Mucosa of descending colon (tissue), 3 donors: ENCODE measurements at regions not wholly inside any gene's neighbourhood (a gene's known extent, or its start where the extent isn't known, plus 50 kb on each side); places are given as distances from the start of the nearest gene placed in this dataset.

Experiments
- ATAC-seq: fragments of 200-7000 bp; cut with Tn5 transposase; one replicate; pipeline ENCODE4 v1.9.1; 2020; ENCODE audit warnings: mild to moderate bottlenecking, moderate library complexity
- DNase-seq, 3 donors: peaks; one replicate each; pipeline ENCODE4 v3.0.0-alpha.2; 2020
- H3K36me3 ChIP-seq: fragments of 200-600 bp; one replicate; pipeline ENCODE4 v1.8.0; 2021; ENCODE audit warnings: low read depth, mild to moderate bottlenecking
- H3K4me1 ChIP-seq: fragments of 200-600 bp; one replicate; pipeline ENCODE4 v1.8.0; 2021; ENCODE audit warnings: low read depth, mild to moderate bottlenecking
- H3K4me3 ChIP-seq: fragments of 200-600 bp; one replicate; pipeline ENCODE4 v1.8.0; 2021; ENCODE audit warnings: mild to moderate bottlenecking
- H3K9me3 ChIP-seq: fragments of 200-600 bp; one replicate; pipeline ENCODE4 v1.8.0; 2021; ENCODE audit warnings: mild to moderate bottlenecking
- CTCF ChIP-seq: fragments of 200-600 bp; IDR thresholded peaks from one replicate; pipeline ENCODE4 v1.8.0; 2022; ENCODE audit warnings: antibody characterized with exemption, mild to moderate bottlenecking
- intact Hi-C, 2 donors: fragments of 100-400 bp; cut with DNase I in 1 of 2; cut with micrococcal nuclease in 1 of 2; formaldehyde crosslinking; loops; one replicate each; pipeline versions ENCODE4 v1.11.0 to v1.11.1; 2022; cut with DNase I, micrococcal nuclease
- donor health status: DM: no; HTN: no; CAD: no; lungs with moderate emphysema.
- donor health status: DM: no; HTN: no; CAD: no.
- donor health status: DM: no; HTN: yes; CAD: no.

DNA sequence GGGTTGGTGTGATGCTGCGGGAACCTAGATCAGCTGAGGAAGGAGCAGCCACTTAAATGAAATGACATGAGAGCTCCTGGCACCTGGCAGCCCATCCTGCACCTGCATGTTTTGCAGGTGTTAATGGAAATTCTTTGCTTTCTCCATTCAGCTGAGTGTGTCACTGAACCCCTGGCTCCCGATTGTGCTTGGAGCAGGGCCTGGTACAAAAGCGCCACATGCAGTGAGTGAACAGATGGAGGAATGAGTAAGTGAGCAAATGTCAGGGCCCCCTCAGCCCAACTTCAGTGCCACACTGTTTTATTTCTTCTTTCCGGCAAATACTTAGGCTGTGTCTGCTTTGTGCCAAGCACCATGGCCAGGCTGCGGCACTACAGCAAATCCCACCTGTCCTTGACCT, 132.2 kb downstream of the ASB7 start:
- Histone ChIP-seq H3K36me3 (no peaks in the 10 kb centered on the region), H3K4me1 (no peaks in the 10 kb centered on the region), H3K9me3 (no peaks in the 10 kb centered on the region), H3K4me3 (no peak overlapping the region)
- ATAC-seq = no peak
- no peak for DNase-seq
- TF ChIP-seq CTCF = no peak
- intact Hi-C loops = no loop called here

DNA sequence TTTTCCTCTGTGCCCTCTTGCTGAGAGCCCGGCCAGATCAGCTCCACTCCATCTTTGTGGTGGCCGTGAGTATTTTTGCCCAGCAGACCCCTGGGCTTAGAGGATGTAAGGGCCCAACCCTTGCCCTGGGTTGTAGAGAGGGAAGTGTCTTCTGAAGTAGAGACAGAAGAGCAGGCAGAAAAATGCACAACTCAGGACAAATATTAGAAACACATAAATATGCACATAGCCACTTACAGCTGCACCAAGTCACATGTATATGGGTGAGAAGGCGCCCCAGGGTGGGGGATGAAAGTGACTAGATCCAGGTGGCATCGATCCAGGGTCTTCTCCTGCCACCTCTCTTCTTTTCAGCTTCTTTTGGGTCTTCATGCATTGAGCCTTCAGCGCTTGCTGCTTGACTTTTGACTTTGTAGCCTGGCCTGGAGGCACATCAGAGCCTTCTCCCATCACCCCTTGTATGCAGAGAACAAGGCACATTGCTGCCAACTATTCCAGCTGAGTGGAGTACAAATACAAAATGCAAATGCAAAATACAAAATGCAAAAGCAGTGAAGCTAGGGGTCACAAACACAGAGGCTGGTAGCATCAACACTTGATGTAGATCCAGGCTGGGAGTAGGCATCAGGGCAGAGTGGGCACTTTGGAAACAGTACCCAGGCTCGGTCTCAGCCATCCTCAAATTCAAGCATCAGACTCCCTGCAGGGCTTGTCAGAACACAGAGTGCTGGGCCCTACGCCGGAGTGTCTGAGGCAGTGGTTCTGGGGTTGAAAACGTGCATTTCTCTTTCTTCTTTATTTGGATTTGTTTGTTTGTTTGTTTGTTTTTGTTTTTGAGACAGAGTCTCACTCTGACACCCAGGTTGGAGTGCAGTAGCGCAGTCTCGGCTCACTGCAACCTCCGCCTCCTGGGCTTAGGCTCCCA, 133.0 kb downstream of the ASB7 start:
- no peak for TF ChIP-seq CTCF
- Histone ChIP-seq H3K4me3 (no peak overlapping the region), H3K36me3 (no peaks in the 10 kb centered on the region), H3K4me1 (no peaks in the 10 kb centered on the region), H3K9me3 (no peaks in the 10 kb centered on the region)
- ATAC-seq = no peak
- DNase-seq = no peak
- intact Hi-C loops = no loop called here

DNA sequence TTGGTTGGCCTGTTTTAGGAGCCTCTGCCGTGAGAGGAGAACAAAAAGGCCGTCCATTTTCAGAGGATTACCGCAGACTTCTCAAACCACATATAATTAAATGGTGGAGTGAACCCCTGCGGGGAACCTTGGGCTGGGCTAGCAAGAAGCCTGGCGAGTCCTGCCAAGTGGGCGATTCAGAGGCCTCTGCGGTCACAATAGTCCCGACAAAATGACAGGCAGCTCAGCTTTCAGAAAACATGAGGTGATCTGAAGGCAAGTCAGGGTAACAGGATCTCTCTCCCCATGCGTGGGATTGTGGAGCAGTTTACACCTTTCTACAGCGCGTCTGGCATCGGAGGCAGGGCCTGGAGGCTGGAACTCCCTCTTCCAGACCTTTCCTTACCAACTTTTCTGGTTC, 134.8 kb downstream of the ASB7 start:
- peak in 1 of 3 donors; percentile 12 for DNase-seq
- Histone ChIP-seq H3K4me3 (no peak overlapping the region), H3K36me3 (no peaks in the 10 kb centered on the region), H3K9me3 (no peaks in the 10 kb centered on the region), H3K4me1 (no peaks in the 10 kb centered on the region)
- no peak for ATAC-seq
- TF ChIP-seq CTCF = no peak
- intact Hi-C loops = no loop called here

GRCh38 chr15:100738614-100739013, 136.2 kb downstream of the ASB7 start:
- intact Hi-C loops = no loop called here
- Histone ChIP-seq H3K4me3 (no peak overlapping the region), H3K4me1 (no peaks in the 10 kb centered on the region), H3K9me3 (no peaks in the 10 kb centered on the region), H3K36me3 (no peaks in the 10 kb centered on the region)
- DNase-seq (no peak), ATAC-seq (no peak)
- TF ChIP-seq CTCF = no peak

GRCh38 chr15:100740138-100740537, 137.7 kb downstream of the ASB7 start:
- H3K4me3 ChIP-seq = no peak overlapping the region
- intact Hi-C loops = no loop called here
- ATAC-seq (no peak), DNase-seq (no peak)
- H3K4me1 ChIP-seq = no peaks in the 10 kb centered on the region
- no peaks in the 10 kb centered on the region for H3K36me3 ChIP-seq
- no peak for TF ChIP-seq CTCF
- H3K9me3 ChIP-seq = no peaks in the 10 kb centered on the region
